IMR-90 (cell line): ENCODE measurements at regions not wholly inside any gene's neighbourhood (a gene's known extent, or its start where the extent isn't known, plus 50 kb on each side); places are given as distances from the start of the nearest gene placed in this dataset.

ENCODE experiments used
- ATAC-seq: fragments of 200-7000 bp; cut with Tn5 transposase; 2 replicates; pipeline ENCODE4 v1.9.1; 2020; ENCODE audit warnings: low read depth, mild to moderate bottlenecking, moderate library complexity
- BruUV-seq: library from RNA; stranded (reverse); fragments of 400-500 nt; replicated peaks from 2 replicates; lab custom pipeline; 2021; lab: Mats Ljungman, UMichigan
- CTCF ChIA-PET: fragments of 300-600 bp; formaldehyde crosslinking; extraction: SDS; loops from one replicate; lab custom pipeline; 2021; ENCODE audit warnings: antibody characterized with exemption; lab: Yijun Ruan, JAX
- POLR2A ChIA-PET: fragments of 300-600 bp; sonication (Branson Sonifier 250); formaldehyde crosslinking; loops from one replicate; lab custom pipeline; 2022; ENCODE audit warnings: antibody characterized with exemption; ENCODE audit not compliant: unreplicated experiment; lab: Charles Lee
- DNase-seq: peaks from one replicate; pipeline ENCODE4 v3.0.0; 2013
- H2AFZ ChIP-seq: replicated peaks from 2 replicates; pipeline ENCODE3; 2013; ENCODE audit warnings: low read length, mild to moderate bottlenecking; ENCODE audit not compliant: poor library complexity
- H2AK5ac ChIP-seq: 2 replicates; pipeline ENCODE4 v1.6.1; 2013; ENCODE audit warnings: low read depth, low read length, inconsistent platforms
- H2AK9ac ChIP-seq: replicated peaks from 2 replicates; pipeline ENCODE3; 2013; ENCODE audit warnings: mild to moderate bottlenecking, low read depth, low read length, moderate library complexity; ENCODE audit not compliant: poor library complexity
- H2BK120ac ChIP-seq: 2 replicates; pipeline ENCODE4 v1.6.1; 2013; ENCODE audit warnings: low read depth, low read length, inconsistent platforms
- H2BK15ac ChIP-seq: 3 replicates; pipeline ENCODE4 v1.6.1; 2013; ENCODE audit warnings: low read depth, low read length, inconsistent platforms
- H2BK20ac ChIP-seq: 2 replicates; pipeline ENCODE4 v1.6.1; 2013; ENCODE audit warnings: low read depth, mild to moderate bottlenecking, inconsistent platforms, low read length, moderate library complexity
- H2BK5ac ChIP-seq: 2 replicates; pipeline ENCODE4 v1.6.1; 2013; ENCODE audit warnings: mild to moderate bottlenecking, low read depth, low read length, inconsistent platforms; ENCODE audit not compliant: poor library complexity, severe bottlenecking
- H3K14ac ChIP-seq: replicated peaks from 2 replicates; pipeline ENCODE4 v1.6.1; 2013; ENCODE audit warnings: low read depth, low read length, inconsistent platforms
- H3K18ac ChIP-seq: 2 replicates; pipeline ENCODE4 v1.6.1; 2013; ENCODE audit warnings: low read depth, low read length, control low read depth
- H3K23ac ChIP-seq: 2 replicates; pipeline ENCODE4 v1.6.1; 2013; ENCODE audit warnings: low read depth, low read length, inconsistent platforms
- H3K27ac ChIP-seq: 2 replicates; pipeline ENCODE4 v1.5.1; 2013; ENCODE audit warnings: mild to moderate bottlenecking, control low read depth, low read length; ENCODE audit not compliant: insufficient read depth
- H3K27me3 ChIP-seq: 2 replicates; pipeline ENCODE4 v1.6.1; 2013; ENCODE audit warnings: low read length; ENCODE audit not compliant: control insufficient read depth, insufficient read depth
- H3K36me3 ChIP-seq: 2 replicates; pipeline ENCODE4 v1.6.1; 2013; ENCODE audit warnings: low read length, mixed read lengths; ENCODE audit not compliant: control insufficient read depth, insufficient read depth
- H3K4ac ChIP-seq: 2 replicates; pipeline ENCODE4 v1.6.1; 2013; ENCODE audit warnings: low read depth, low read length, inconsistent platforms
- H3K4me1 ChIP-seq: 2 replicates; pipeline ENCODE4 v1.6.1; 2013; ENCODE audit warnings: low read length, mixed read lengths; ENCODE audit not compliant: control insufficient read depth, insufficient read depth
- H3K4me2 ChIP-seq: 2 replicates; pipeline ENCODE4 v1.6.1; 2013; ENCODE audit warnings: low read depth, mild to moderate bottlenecking, control low read depth, low read length, moderate library complexity
- H3K4me3 ChIP-seq: 2 replicates; pipeline ENCODE4 v1.5.1; 2013; ENCODE audit warnings: low read depth, mild to moderate bottlenecking, control low read depth, low read length, moderate library complexity; ENCODE audit not compliant: insufficient read depth
- H3K56ac ChIP-seq: 2 replicates; pipeline ENCODE4 v1.6.1; 2013; ENCODE audit warnings: low read length, inconsistent platforms; ENCODE audit not compliant: insufficient read depth; ENCODE audit errors: extremely low read depth
- H3K79me1 ChIP-seq, 2 experiments: 2 replicates each; pipeline ENCODE4 v1.6.1; 2013; ENCODE audit warnings: low read length in 2 of 2, inconsistent platforms in 1 of 2, low read depth in 1 of 2
- H3K9ac ChIP-seq: 2 replicates; pipeline ENCODE4 v1.6.1; 2013; ENCODE audit warnings: low read depth, low read length, control low read depth
- H3K9me1 ChIP-seq: 2 replicates; pipeline ENCODE4 v1.6.1; 2013; ENCODE audit warnings: low read length, inconsistent platforms; ENCODE audit not compliant: insufficient read depth
- H3K9me3 ChIP-seq: 2 replicates; pipeline ENCODE4 v1.6.1; 2013; ENCODE audit warnings: low read length; ENCODE audit not compliant: control insufficient read depth, insufficient read depth
- H4K20me1 ChIP-seq: 2 replicates; pipeline ENCODE4 v1.6.1; 2013; ENCODE audit warnings: low read length, inconsistent platforms; ENCODE audit not compliant: insufficient read depth
- H4K5ac ChIP-seq: 2 replicates; pipeline ENCODE4 v1.6.1; 2013; ENCODE audit warnings: mild to moderate bottlenecking, low read depth, low read length, control low read depth
- H4K8ac ChIP-seq, 2 experiments: 2 replicates each; pipeline ENCODE4 v1.6.1; 2013; ENCODE audit warnings: low read depth in 2 of 2, low read length in 2 of 2, control low read depth in 1 of 2, inconsistent platforms in 1 of 2
- H4K91ac ChIP-seq: 2 replicates; pipeline ENCODE4 v1.6.1; 2013; ENCODE audit warnings: low read depth, low read length, inconsistent platforms; ENCODE audit not compliant: insufficient read depth
- BHLHE40 ChIP-seq: fragments of 150-350 bp; IDR thresholded peaks from 2 replicates; pipeline ENCODE4 v1.6.1; 2016; ENCODE audit warnings: mild to moderate bottlenecking, low read depth, low read length
- CEBPB ChIP-seq: IDR thresholded peaks from 2 replicates; pipeline ENCODE4 v1.6.1; 2012; ENCODE audit warnings: low read depth, low read length, improper control_type of control experiment
- CHD1 ChIP-seq: IDR thresholded peaks from 2 replicates; pipeline ENCODE4 v1.6.1; 2012; ENCODE audit warnings: low read depth, low read length, improper control_type of control experiment
- FOS ChIP-seq: fragments of 150-350 bp; IDR thresholded peaks from 2 replicates; pipeline ENCODE4 v1.6.1; 2016; ENCODE audit warnings: low read depth, low read length
- MAFK ChIP-seq: IDR thresholded peaks from 2 replicates; pipeline ENCODE4 v1.6.1; 2012; ENCODE audit warnings: low read depth, low read length, improper control_type of control experiment
- MAZ ChIP-seq: IDR thresholded peaks from 2 replicates; pipeline ENCODE4 v1.6.1; 2012; ENCODE audit warnings: low read depth, mild to moderate bottlenecking, low read length, improper control_type of control experiment, moderate library complexity, borderline replicate concordance
- MXI1 ChIP-seq: IDR thresholded peaks from 2 replicates; pipeline ENCODE4 v1.6.1; 2012; ENCODE audit warnings: low read depth, mild to moderate bottlenecking, low read length, moderate library complexity, borderline replicate concordance
- NFE2L2 ChIP-seq: fragments of 150-350 bp; IDR thresholded peaks from 2 replicates; pipeline ENCODE4 v1.6.1; 2016; ENCODE audit warnings: low read depth, mild to moderate bottlenecking, low read length
- POLR2A ChIP-seq: IDR thresholded peaks from 2 replicates; pipeline ENCODE4 v1.6.1; 2012; ENCODE audit warnings: mild to moderate bottlenecking, low read depth, low read length
- RAD21 ChIP-seq: IDR thresholded peaks from 2 replicates; pipeline ENCODE4 v1.6.1; 2012; ENCODE audit warnings: low read length, improper control_type of control experiment
- RCOR1 ChIP-seq: IDR thresholded peaks from 2 replicates; pipeline ENCODE4 v1.6.1; 2012; ENCODE audit warnings: mild to moderate bottlenecking, low read length, improper control_type of control experiment; ENCODE audit not compliant: insufficient replicate concordance
- RFX5 ChIP-seq: IDR thresholded peaks from 2 replicates; pipeline ENCODE4 v1.8.0; 2012; ENCODE audit warnings: low read depth, mild to moderate bottlenecking, low read length, moderate library complexity
- SMC3 ChIP-seq: fragments of 150-350 bp; IDR thresholded peaks from 2 replicates; pipeline ENCODE4 v1.6.1; 2016; ENCODE audit warnings: low read depth, mild to moderate bottlenecking, antibody characterized with exemption, low read length, moderate library complexity
- USF2 ChIP-seq: fragments of 150-350 bp; IDR thresholded peaks from 2 replicates; pipeline ENCODE4 v1.6.1; 2017; ENCODE audit warnings: mild to moderate bottlenecking, antibody characterized with exemption, low read length, low read depth
- WGBS, 2 experiments: methylation state at CpG; one replicate each; pipeline versions ENCODE4 v1.1.5 to v1.1.7; 2013; ENCODE audit warnings: missing lambda C conversion rate in 2 of 2; ENCODE audit not compliant: insufficient read length in 1 of 2; ENCODE audit errors: extremely low coverage in 2 of 2; 5-methylcytosine and 5-hydroxymethylcytosine counted together
- dilution Hi-C: fragments of 300-500 bp; cut with HindIII; formaldehyde crosslinking; loops from one replicate; pipeline ENCODE4 v1.14.3; 2018; ENCODE audit warnings: low sequenced_read_pairs; ENCODE audit not compliant: unreplicated experiment
- in situ Hi-C: fragments of 300-500 bp; cut with MboI; formaldehyde crosslinking; loops from 3 replicates; pipeline ENCODE4 v1.14.3; 2019; ENCODE audit warnings: low sequenced_read_pairs, inconsistent platforms, mixed read lengths
- intact Hi-C: fragments of 100-400 bp; cut with micrococcal nuclease; formaldehyde crosslinking; loops from 2 replicates; pipeline ENCODE4 v1.10.0; 2022
- TF ChIP-seq, protein P1 (sequence below): fragments of 150-350 bp; IDR thresholded peaks from 2 replicates; pipeline ENCODE4 v1.6.1; 2016; ENCODE audit warnings: low read depth, mild to moderate bottlenecking, low read length, moderate library complexity, borderline replicate concordance
- TF ChIP-seq, protein P2 (sequence below): conservative IDR thresholded peaks from 2 replicates; pipeline ENCODE4 v1.5.1; 2012; ENCODE audit warnings: mild to moderate bottlenecking, low read depth, low read length, improper control_type of control experiment

- H3K79me1 ChIP-seq, result no peaks in the 10 kb centered on the region
- in situ Hi-C loops, result no loop called here
- H2BK120ac ChIP-seq, result no peak overlapping the region
- no peak overlapping the region for H4K5ac ChIP-seq
- no peak overlapping the region for H3K4ac ChIP-seq
- no peak overlapping the region for H3K56ac ChIP-seq
- TF ChIP-seq, protein P1, sequence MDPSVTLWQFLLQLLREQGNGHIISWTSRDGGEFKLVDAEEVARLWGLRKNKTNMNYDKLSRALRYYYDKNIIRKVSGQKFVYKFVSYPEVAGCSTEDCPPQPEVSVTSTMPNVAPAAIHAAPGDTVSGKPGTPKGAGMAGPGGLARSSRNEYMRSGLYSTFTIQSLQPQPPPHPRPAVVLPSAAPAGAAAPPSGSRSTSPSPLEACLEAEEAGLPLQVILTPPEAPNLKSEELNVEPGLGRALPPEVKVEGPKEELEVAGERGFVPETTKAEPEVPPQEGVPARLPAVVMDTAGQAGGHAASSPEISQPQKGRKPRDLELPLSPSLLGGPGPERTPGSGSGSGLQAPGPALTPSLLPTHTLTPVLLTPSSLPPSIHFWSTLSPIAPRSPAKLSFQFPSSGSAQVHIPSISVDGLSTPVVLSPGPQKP, result no peak
- no peak for TF ChIP-seq RCOR1
- no peak for TF ChIP-seq MXI1
- no peak for TF ChIP-seq RFX5
- TF ChIP-seq MAFK, result no peak
- TF ChIP-seq FOS, result no peak
- no peak for TF ChIP-seq MAZ
- no peak for TF ChIP-seq USF2
- TF ChIP-seq RAD21, result no peak
- no peak for TF ChIP-seq POLR2A
- TF ChIP-seq CEBPB, result no peak
- TF ChIP-seq SMC3, result no peak
- TF ChIP-seq, protein P2, sequence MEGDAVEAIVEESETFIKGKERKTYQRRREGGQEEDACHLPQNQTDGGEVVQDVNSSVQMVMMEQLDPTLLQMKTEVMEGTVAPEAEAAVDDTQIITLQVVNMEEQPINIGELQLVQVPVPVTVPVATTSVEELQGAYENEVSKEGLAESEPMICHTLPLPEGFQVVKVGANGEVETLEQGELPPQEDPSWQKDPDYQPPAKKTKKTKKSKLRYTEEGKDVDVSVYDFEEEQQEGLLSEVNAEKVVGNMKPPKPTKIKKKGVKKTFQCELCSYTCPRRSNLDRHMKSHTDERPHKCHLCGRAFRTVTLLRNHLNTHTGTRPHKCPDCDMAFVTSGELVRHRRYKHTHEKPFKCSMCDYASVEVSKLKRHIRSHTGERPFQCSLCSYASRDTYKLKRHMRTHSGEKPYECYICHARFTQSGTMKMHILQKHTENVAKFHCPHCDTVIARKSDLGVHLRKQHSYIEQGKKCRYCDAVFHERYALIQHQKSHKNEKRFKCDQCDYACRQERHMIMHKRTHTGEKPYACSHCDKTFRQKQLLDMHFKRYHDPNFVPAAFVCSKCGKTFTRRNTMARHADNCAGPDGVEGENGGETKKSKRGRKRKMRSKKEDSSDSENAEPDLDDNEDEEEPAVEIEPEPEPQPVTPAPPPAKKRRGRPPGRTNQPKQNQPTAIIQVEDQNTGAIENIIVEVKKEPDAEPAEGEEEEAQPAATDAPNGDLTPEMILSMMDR, result no peak
- TF ChIP-seq BHLHE40, result no peak
- TF ChIP-seq CHD1, result no peak
- TF ChIP-seq NFE2L2, result no peak
- dilution Hi-C loops, result no loop called here
- no CpG with 5 or more reads among the region's 1 CpG for WGBS, 2 experiments
- intact Hi-C loops, result loop anchor here (10.0 kb wide), 2 partner anchors 299 to 619 kb away; no protein-coding TSS in a partner anchor
- H2BK15ac ChIP-seq, result no peak overlapping the region
- ChIA-PET POLR2A (no interaction called here), CTCF (no interaction called here)
- no peaks in the 10 kb centered on the region for H4K20me1 ChIP-seq
- H3K23ac ChIP-seq, result no peak overlapping the region
- H3K9me1 ChIP-seq, result no peaks in the 10 kb centered on the region
- no peaks in the 10 kb centered on the region for H3K9me3 ChIP-seq
- no peak overlapping the region for H3K14ac ChIP-seq
- no peak overlapping the region for H4K8ac ChIP-seq
- DNase-seq (no peak), ATAC-seq (no peak)
- H3K27ac ChIP-seq, result no peak overlapping the region
- H3K18ac ChIP-seq, result no peak overlapping the region
- H3K27me3 ChIP-seq, result no peaks in the 10 kb centered on the region; the same call in 1 of the 2 replicates
- no peak overlapping the region for H2AK5ac ChIP-seq
- H3K9ac ChIP-seq, result no peak overlapping the region
- H2AK9ac ChIP-seq, result no peak overlapping the region
- no peaks in the 10 kb centered on the region for H3K36me3 ChIP-seq
- H2AFZ ChIP-seq, result no peak overlapping the region
- H3K4me2 ChIP-seq, result no peak overlapping the region
- H2BK20ac ChIP-seq, result no peak overlapping the region
- H3K4me1 ChIP-seq, result no peaks in the 10 kb centered on the region
- no peak overlapping the region for H3K4me3 ChIP-seq
- no TSS peak for BruUV-seq
- H2BK5ac ChIP-seq, result no peak overlapping the region
- H4K91ac ChIP-seq, result no peak overlapping the region
These were observed 286.3 kb downstream of the BTBD3 start for GRCh38 chr20:12203981-12204380.
